HCT116 (cell line): ENCODE measurements at regions not wholly inside any gene's neighbourhood (a gene's known extent, or its start where the extent isn't known, plus 50 kb on each side); places are given as distances from the start of the nearest gene placed in this dataset.

Source experiments
- ATAC-seq: fragments of 200-7000 bp; cut with Tn5 transposase; 2 replicates; pipeline ENCODE4 v1.9.1; 2020; ENCODE audit warnings: mild to moderate bottlenecking, moderate library complexity
- BruUV-seq: library from RNA; stranded (reverse); fragments of 400-500 nt; replicated peaks from 2 replicates; lab custom pipeline; 2021; lab: Mats Ljungman, UMichigan
- CTCF ChIA-PET: fragments of 300-600 bp; sonication (Branson Sonifier 250); formaldehyde crosslinking; loops from one replicate; lab custom pipeline; 2021; ENCODE audit warnings: antibody characterized with exemption; lab: Charles Lee
- POLR2A ChIA-PET: fragments of 300-600, 350-600 bp; sonication (Branson Sonifier 250); formaldehyde crosslinking; loops from one replicate; lab custom pipeline; 2021; ENCODE audit warnings: antibody characterized with exemption; lab: Charles Lee
- RAD21 ChIA-PET, 2 experiments: fragments of 300-600 bp; sonication (Branson Sonifier 250); formaldehyde crosslinking; loops; one replicate each; lab custom pipeline; 2023; ENCODE audit warnings: low total read pairs in 2 of 2; ENCODE audit not compliant: uncharacterized antibody in 2 of 2, unreplicated experiment in 2 of 2, low non-redundant PET in 1 of 2; lab: Charles Lee
- DNase-seq: peaks from one replicate; pipeline ENCODE4 v3.0.0-alpha.2; 2010; ENCODE audit warnings: low read depth, low spot score
- H2AFZ ChIP-seq: fragments of 200-600 bp; shearing (Covaris generic), sonication (generic); 2 replicates; pipeline ENCODE4 v1.6.1; 2017; ENCODE audit warnings: low read depth, mixed run types, mixed read lengths, antibody characterized with exemption, low read length; ENCODE audit not compliant: poor library complexity, severe bottlenecking
- H3K27ac ChIP-seq: 2 replicates; pipeline ENCODE4 v1.5.1; 2012; ENCODE audit warnings: low read depth, low read length
- H3K27me3 ChIP-seq: fragments of 200-600 bp; sonication (generic); 2 replicates; pipeline ENCODE4 v1.6.1; 2016; ENCODE audit warnings: mixed run types, low read length, mixed read lengths; ENCODE audit not compliant: insufficient read depth
- H3K36me3 ChIP-seq, 2 experiments: fragments of 200-500 bp in 1 of 2; fragments of 200-600 bp in 1 of 2; sonication (Bioruptor generic) in 1 of 2; sonication (generic) in 1 of 2; 2 replicates each; pipeline versions ENCODE4 v1.5.1 to v1.6.1; 2014 to 2016; ENCODE audit warnings: low read length in 2 of 2, inconsistent platforms in 1 of 2, mixed read lengths in 1 of 2, mixed run types in 1 of 2; ENCODE audit not compliant: insufficient read depth in 2 of 2, control insufficient read depth in 1 of 2
- H3K4me1 ChIP-seq, 2 experiments: fragments of 200-600 bp in 1 of 2; sonication (generic) in 1 of 2; 2 replicates each; pipeline versions ENCODE4 v1.5.1 to v1.6.1; 2012 to 2017; ENCODE audit warnings: low read length in 2 of 2, inconsistent platforms in 1 of 2, mild to moderate bottlenecking in 1 of 2, mixed read lengths in 1 of 2, mixed run types in 1 of 2, moderate library complexity in 1 of 2; ENCODE audit not compliant: insufficient read depth in 2 of 2, control insufficient read depth in 1 of 2
- H3K4me2 ChIP-seq: fragments of 200-600 bp; sonication (generic); 2 replicates; pipeline ENCODE4 v1.6.1; 2017; ENCODE audit warnings: mixed run types, low read length, mixed read lengths
- H3K4me3 ChIP-seq, 2 experiments: fragments of 200-600 bp in 1 of 2; sonication (generic) in 1 of 2; replicated peaks in 1 of 2; 2 replicates each; pipeline ENCODE4 v1.5.1; 2011 to 2016; ENCODE audit warnings: low read length in 2 of 2, control low read depth in 1 of 2, low read depth in 1 of 2, mild to moderate bottlenecking in 1 of 2, mixed read lengths in 1 of 2, mixed run types in 1 of 2
- H3K79me2 ChIP-seq: fragments of 200-600 bp; sonication (generic); 2 replicates; pipeline ENCODE4 v1.6.1; 2017; ENCODE audit warnings: mild to moderate bottlenecking, mixed run types, low read length, moderate library complexity, mixed read lengths; ENCODE audit not compliant: insufficient read depth
- H3K9ac ChIP-seq: fragments of 200-600 bp; sonication (generic); 2 replicates; pipeline ENCODE4 v1.6.1; 2016; ENCODE audit warnings: low read length, mixed read lengths
- H3K9me2 ChIP-seq: fragments of 200-600 bp; sonication (generic), shearing (Covaris generic); 2 replicates; pipeline ENCODE4 v1.6.1; 2017; ENCODE audit warnings: mixed run types, mild to moderate bottlenecking, moderate library complexity; ENCODE audit not compliant: insufficient read depth
- H3K9me3 ChIP-seq, 2 experiments: fragments of 200-500 bp in 1 of 2; fragments of 200-600 bp in 1 of 2; sonication (Bioruptor generic) in 1 of 2; sonication (generic) in 1 of 2; 2 replicates each; pipeline ENCODE4 v1.6.1; 2014 to 2017; ENCODE audit warnings: low read length in 2 of 2, mixed read lengths in 2 of 2, inconsistent platforms in 1 of 2, low read depth in 1 of 2, mild to moderate bottlenecking in 1 of 2, mixed run types in 1 of 2, moderate library complexity in 1 of 2; ENCODE audit not compliant: control insufficient read depth in 1 of 2, insufficient read depth in 1 of 2
- H4K20me1 ChIP-seq: fragments of 200-600 bp; sonication (generic), shearing (Covaris generic); 2 replicates; pipeline ENCODE4 v1.6.1; 2017; ENCODE audit warnings: mixed run types, mild to moderate bottlenecking, moderate library complexity; ENCODE audit not compliant: insufficient read depth
- ATF3 ChIP-seq: IDR thresholded peaks from 2 replicates; pipeline ENCODE4 v1.6.1; 2012
- CBX3 ChIP-seq: IDR thresholded peaks from 2 replicates; pipeline ENCODE4 v1.6.1; 2012; ENCODE audit warnings: low read depth
- ELF1 ChIP-seq: IDR thresholded peaks from 2 replicates; pipeline ENCODE4 v1.6.1; 2012; ENCODE audit warnings: low read depth, borderline replicate concordance
- EZH2 ChIP-seq: fragments of 200-600 bp; sonication (generic); IDR thresholded peaks from 2 replicates; pipeline ENCODE4 v1.6.1; 2017; ENCODE audit warnings: antibody characterized with exemption, mixed run types
- EZH2phosphoT487 ChIP-seq: fragments of 200-600 bp; IDR thresholded peaks from 2 replicates; pipeline ENCODE4 v1.6.1; 2018; ENCODE audit warnings: antibody characterized with exemption, borderline replicate concordance
- JUND ChIP-seq: IDR thresholded peaks from 2 replicates; pipeline ENCODE4 v1.6.1; 2012
- MAX ChIP-seq: IDR thresholded peaks from 2 replicates; pipeline ENCODE4 v1.6.1; 2012
- POLR2A ChIP-seq: IDR thresholded peaks from 2 replicates; pipeline ENCODE4 v1.7.0; 2011; ENCODE audit warnings: borderline replicate concordance; ENCODE audit not compliant: insufficient read depth, insufficient read length; ENCODE audit errors: extremely low read depth
- POLR2AphosphoS5 ChIP-seq: IDR thresholded peaks from 2 replicates; pipeline ENCODE4 v1.6.1; 2011; ENCODE audit warnings: mild to moderate bottlenecking, low read depth, low read length, moderate library complexity
- RAD21 ChIP-seq: IDR thresholded peaks from 2 replicates; pipeline ENCODE4 v1.6.1; 2012; ENCODE audit warnings: low read depth, mild to moderate bottlenecking
- SRF ChIP-seq: IDR thresholded peaks from 2 replicates; pipeline ENCODE4 v1.6.1; 2012; ENCODE audit warnings: low read depth
- TCF7L2 ChIP-seq: IDR thresholded peaks from 2 replicates; pipeline ENCODE4 v1.7.0; 2011; ENCODE audit warnings: borderline replicate concordance, inconsistent platforms; ENCODE audit not compliant: insufficient read depth, insufficient read length; ENCODE audit errors: extremely low read depth
- YY1 ChIP-seq: IDR thresholded peaks from 2 replicates; pipeline ENCODE4 v1.6.1; 2011; ENCODE audit warnings: low read length, low read depth, moderate library complexity, mild to moderate bottlenecking; ENCODE audit not compliant: insufficient replicate concordance; ENCODE audit errors: extremely low read depth
- intact Hi-C: fragments of 100-400 bp; cut with micrococcal nuclease; formaldehyde crosslinking; loops from 2 replicates; pipeline ENCODE4 v1.10.0; 2022
- TF ChIP-seq, protein P1 (sequence below): IDR thresholded peaks from 2 replicates; pipeline ENCODE4 v1.6.1; 2012; ENCODE audit warnings: low read depth

GRCh38 chr5:112511920-112512319, 92.8 kb upstream of the EPB41L4A start:
- Histone ChIP-seq H3K9me3 (no peaks in the 10 kb centered on the region), H3K4me2 (no peak overlapping the region), H3K9me2 (no peaks in the 10 kb centered on the region), H3K4me1 (no peaks in the 10 kb centered on the region), H3K9ac (no peak overlapping the region), H3K36me3 (no peaks in the 10 kb centered on the region), H4K20me1 (no peaks in the 10 kb centered on the region), H3K27me3 (no peaks in the 10 kb centered on the region), H2AFZ (no peak overlapping the region), H3K4me3 (no peak overlapping the region), H3K27ac (no peak overlapping the region), H3K79me2 (no peaks in the 10 kb centered on the region)
- ChIA-PET CTCF (interaction anchor here (1.0 kb wide), 1 partner anchor 20 kb away, joined by 3 read pairs; no protein-coding TSS in a partner anchor), RAD21 (no interaction called here), POLR2A (no interaction called here)
- intact Hi-C loops, result no loop called here
- no peak for TF ChIP-seq RAD21
- TF ChIP-seq CBX3, result no peak
- TF ChIP-seq JUND, result no peak
- no peak for TF ChIP-seq POLR2AphosphoS5
- TF ChIP-seq YY1, result no peak
- TF ChIP-seq, protein P1, sequence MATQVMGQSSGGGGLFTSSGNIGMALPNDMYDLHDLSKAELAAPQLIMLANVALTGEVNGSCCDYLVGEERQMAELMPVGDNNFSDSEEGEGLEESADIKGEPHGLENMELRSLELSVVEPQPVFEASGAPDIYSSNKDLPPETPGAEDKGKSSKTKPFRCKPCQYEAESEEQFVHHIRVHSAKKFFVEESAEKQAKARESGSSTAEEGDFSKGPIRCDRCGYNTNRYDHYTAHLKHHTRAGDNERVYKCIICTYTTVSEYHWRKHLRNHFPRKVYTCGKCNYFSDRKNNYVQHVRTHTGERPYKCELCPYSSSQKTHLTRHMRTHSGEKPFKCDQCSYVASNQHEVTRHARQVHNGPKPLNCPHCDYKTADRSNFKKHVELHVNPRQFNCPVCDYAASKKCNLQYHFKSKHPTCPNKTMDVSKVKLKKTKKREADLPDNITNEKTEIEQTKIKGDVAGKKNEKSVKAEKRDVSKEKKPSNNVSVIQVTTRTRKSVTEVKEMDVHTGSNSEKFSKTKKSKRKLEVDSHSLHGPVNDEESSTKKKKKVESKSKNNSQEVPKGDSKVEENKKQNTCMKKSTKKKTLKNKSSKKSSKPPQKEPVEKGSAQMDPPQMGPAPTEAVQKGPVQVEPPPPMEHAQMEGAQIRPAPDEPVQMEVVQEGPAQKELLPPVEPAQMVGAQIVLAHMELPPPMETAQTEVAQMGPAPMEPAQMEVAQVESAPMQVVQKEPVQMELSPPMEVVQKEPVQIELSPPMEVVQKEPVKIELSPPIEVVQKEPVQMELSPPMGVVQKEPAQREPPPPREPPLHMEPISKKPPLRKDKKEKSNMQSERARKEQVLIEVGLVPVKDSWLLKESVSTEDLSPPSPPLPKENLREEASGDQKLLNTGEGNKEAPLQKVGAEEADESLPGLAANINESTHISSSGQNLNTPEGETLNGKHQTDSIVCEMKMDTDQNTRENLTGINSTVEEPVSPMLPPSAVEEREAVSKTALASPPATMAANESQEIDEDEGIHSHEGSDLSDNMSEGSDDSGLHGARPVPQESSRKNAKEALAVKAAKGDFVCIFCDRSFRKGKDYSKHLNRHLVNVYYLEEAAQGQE, result no peak
- TF ChIP-seq TCF7L2, result no peak
- no peak for TF ChIP-seq MAX
- no peak for TF ChIP-seq ATF3
- no peak for TF ChIP-seq EZH2
- TF ChIP-seq POLR2A, result no peak
- TF ChIP-seq ELF1, result no peak
- TF ChIP-seq EZH2phosphoT487, result no peak
- no peak for TF ChIP-seq SRF
- BruUV-seq, result no TSS peak
- ATAC-seq (no peak), DNase-seq (no peak)
